HG03439 (cell line): ENCODE measurements at regions not wholly inside any gene's neighbourhood (a gene's known extent, or its start where the extent isn't known, plus 50 kb on each side); places are given as distances from the start of the nearest gene placed in this dataset.
"Not testable (repeated sequence)": the region's sequence is repeated elsewhere in the genome, so short reads cannot be mapped to it uniquely, and the experiment has no call there.

Source experiments
- ATAC-seq: cut with Tn5 transposase; IDR thresholded peaks from one replicate; pipeline ENCODE4 v1.9.1; 2021; ENCODE audit warnings: mild to moderate bottlenecking, moderate library complexity; ENCODE audit not compliant: unreplicated experiment

- ATAC-seq = not testable (repeated sequence)
Observed at GRCh38 chrY:7994781-7995180, 1083.2 kb upstream of the AMELY start.

- no peak for ATAC-seq
Observed at GRCh38 chrY:7979770-7980169, 1068.2 kb upstream of the AMELY start.

GRCh38 chrY:7977301-7977700 lies 1065.7 kb upstream of the AMELY start:
- no peak for ATAC-seq

- no peak for ATAC-seq
Observed at GRCh38 chrY:7968293-7968692, 1056.7 kb upstream of the AMELY start.

GRCh38 chrY:7966916-7967315 lies 1055.4 kb upstream of the AMELY start:
- no peak for ATAC-seq

- ATAC-seq = no peak
Observed at GRCh38 chrY:7963393-7963792, 1051.8 kb upstream of the AMELY start.

GRCh38 chrY:7962350-7962749 lies 1050.8 kb upstream of the AMELY start:
- no peak for ATAC-seq

GRCh38 chrY:7961811-7962210 lies 1050.3 kb upstream of the AMELY start:
- no peak for ATAC-seq

GRCh38 chrY:7957773-7958172 lies 1046.2 kb upstream of the AMELY start:
- ATAC-seq = no peak

- ATAC-seq = no peak
Observed at GRCh38 chrY:7951187-7951852, 1039.8 kb upstream of the AMELY start.

- ATAC-seq = no peak
Observed at GRCh38 chrY:7944135-7944534, 1032.6 kb upstream of the AMELY start.

- no peak for ATAC-seq
Observed at GRCh38 chrY:7942711-7943110, 1031.2 kb upstream of the AMELY start.

- no peak for ATAC-seq
Observed at GRCh38 chrY:7941856-7942255, 1030.3 kb upstream of the AMELY start.

- ATAC-seq = no peak
Observed at GRCh38 chrY:7938982-7939718, 1027.6 kb upstream of the AMELY start.

- ATAC-seq = no peak
Observed at GRCh38 chrY:7936831-7937230, 1025.3 kb upstream of the AMELY start.

- no peak for ATAC-seq
Observed at GRCh38 chrY:7936046-7936445, 1024.5 kb upstream of the AMELY start.

GRCh38 chrY:7935606-7936005 lies 1024.1 kb upstream of the AMELY start:
- no peak for ATAC-seq

GRCh38 chrY:7932424-7932823 lies 1020.9 kb upstream of the AMELY start:
- no peak for ATAC-seq

- ATAC-seq = no peak
Observed at GRCh38 chrY:7929866-7930265, 1018.3 kb upstream of the AMELY start.

GRCh38 chrY:7924059-7924458 lies 1012.5 kb upstream of the AMELY start:
- ATAC-seq = no peak

GRCh38 chrY:7923476-7924017 lies 1012.0 kb upstream of the AMELY start:
- no peak for ATAC-seq

- ATAC-seq = no peak
Observed at GRCh38 chrY:7920382-7920781, 1008.8 kb upstream of the AMELY start.
